Activated B cell treated with CpG ODN at 0.5 μM for 24 hours (primary cell): ENCODE measurements at regions not wholly inside any gene's neighbourhood (a gene's known extent, or its start where the extent isn't known, plus 50 kb on each side); places are given as distances from the start of the nearest gene placed in this dataset.

Experiments used
- ATAC-seq: fragments of 200-7000 bp; cut with Tn5 transposase; one replicate; pipeline ENCODE4 v1.10.0; 2021; ENCODE audit warnings: low read depth, mild to moderate bottlenecking, moderate library complexity
- CTCF ChIA-PET: fragments of 350-600 bp; sonication (Branson Sonifier 250); formaldehyde crosslinking; loops from one replicate; lab custom pipeline; 2021; ENCODE audit warnings: antibody characterized with exemption; lab: Charles Lee
- POLR2A ChIA-PET: fragments of 350-600 bp; sonication (Branson Sonifier 250); formaldehyde crosslinking; loops from one replicate; lab custom pipeline; 2021; ENCODE audit warnings: antibody characterized with exemption; lab: Charles Lee
- DNase-seq: peaks from one replicate; pipeline ENCODE4 v3.0.0; 2022
- H3K27ac Mint-ChIP-seq: one replicate; pipeline ENCODE4 v1.8.0; 2020; ENCODE audit warnings: mixed read lengths
- H3K27me3 Mint-ChIP-seq: one replicate; pipeline ENCODE4 v1.8.0; 2021; ENCODE audit warnings: mixed read lengths
- H3K36me3 Mint-ChIP-seq: one replicate; pipeline ENCODE4 v1.8.0; 2021; ENCODE audit warnings: low read depth, mixed read lengths
- H3K4me1 Mint-ChIP-seq: one replicate; pipeline ENCODE4 v1.8.0; 2021; ENCODE audit warnings: mixed read lengths
- H3K4me3 Mint-ChIP-seq: one replicate; pipeline ENCODE4 v1.8.0; 2020; ENCODE audit warnings: mild to moderate bottlenecking, mixed read lengths
- H3K9me3 Mint-ChIP-seq: one replicate; pipeline ENCODE4 v1.8.0; 2020; ENCODE audit warnings: mixed read lengths
- intact Hi-C: fragments of 100-400 bp; cut with micrococcal nuclease; formaldehyde crosslinking; loops from one replicate; pipeline ENCODE4 v1.15.1; 2024
- TF ChIP-seq, protein P1 (sequence below): fragments of 200-600 bp; IDR thresholded peaks from one replicate; pipeline ENCODE4 v1.8.0; 2022; ENCODE audit warnings: antibody characterized with exemption, mild to moderate bottlenecking

DNA sequence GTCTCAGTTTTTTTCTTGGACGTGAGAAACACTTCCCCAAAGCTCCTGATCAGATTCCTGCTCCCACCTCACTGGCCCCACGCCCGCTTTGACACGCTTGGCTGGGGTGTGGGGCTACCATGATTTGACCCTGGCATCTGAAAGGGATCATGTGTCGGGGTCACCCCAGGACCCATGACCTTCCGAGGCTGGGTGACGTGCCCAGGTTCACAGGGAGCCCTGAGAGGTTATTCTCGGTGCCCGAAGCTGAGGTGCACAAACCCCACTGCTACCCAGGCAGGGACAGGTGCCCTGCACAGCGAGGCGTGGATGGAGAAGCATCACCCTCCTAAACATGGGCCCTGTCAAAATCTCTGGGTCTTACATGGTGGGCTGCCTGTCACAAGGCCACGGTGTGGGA lies 404.1 kb downstream of the GALR1 start:
- Mint-ChIP-seq H3K27ac (no peak overlapping the region), H3K36me3 (no peaks in the 10 kb centered on the region), H3K4me1 (no peaks in the 10 kb centered on the region), H3K9me3 (no peaks in the 10 kb centered on the region), H3K4me3 (no peak overlapping the region), H3K27me3 (peaks cover 23% of the 10 kb centered on the region)
- CTCF ChIA-PET, result no interaction called here
- POLR2A ChIA-PET, result no interaction called here
- intact Hi-C loops, result loop anchor here (5.0 kb wide), 1 partner anchor 671 kb away; no protein-coding TSS in a partner anchor
- TF ChIP-seq, protein P1, sequence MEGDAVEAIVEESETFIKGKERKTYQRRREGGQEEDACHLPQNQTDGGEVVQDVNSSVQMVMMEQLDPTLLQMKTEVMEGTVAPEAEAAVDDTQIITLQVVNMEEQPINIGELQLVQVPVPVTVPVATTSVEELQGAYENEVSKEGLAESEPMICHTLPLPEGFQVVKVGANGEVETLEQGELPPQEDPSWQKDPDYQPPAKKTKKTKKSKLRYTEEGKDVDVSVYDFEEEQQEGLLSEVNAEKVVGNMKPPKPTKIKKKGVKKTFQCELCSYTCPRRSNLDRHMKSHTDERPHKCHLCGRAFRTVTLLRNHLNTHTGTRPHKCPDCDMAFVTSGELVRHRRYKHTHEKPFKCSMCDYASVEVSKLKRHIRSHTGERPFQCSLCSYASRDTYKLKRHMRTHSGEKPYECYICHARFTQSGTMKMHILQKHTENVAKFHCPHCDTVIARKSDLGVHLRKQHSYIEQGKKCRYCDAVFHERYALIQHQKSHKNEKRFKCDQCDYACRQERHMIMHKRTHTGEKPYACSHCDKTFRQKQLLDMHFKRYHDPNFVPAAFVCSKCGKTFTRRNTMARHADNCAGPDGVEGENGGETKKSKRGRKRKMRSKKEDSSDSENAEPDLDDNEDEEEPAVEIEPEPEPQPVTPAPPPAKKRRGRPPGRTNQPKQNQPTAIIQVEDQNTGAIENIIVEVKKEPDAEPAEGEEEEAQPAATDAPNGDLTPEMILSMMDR, result no peak
- DNase-seq (no peak), ATAC-seq (no peak)

- no peaks in the 10 kb centered on the region for H3K9me3 Mint-ChIP-seq
- POLR2A ChIA-PET, result no interaction called here
- H3K4me1 Mint-ChIP-seq, result no peaks in the 10 kb centered on the region
- TF ChIP-seq, protein P1, result no peak
- H3K27me3 Mint-ChIP-seq, result peaks cover 23% of the 10 kb centered on the region
- intact Hi-C loops, result loop anchor here (5.0 kb wide), 1 partner anchor 672 kb away; no protein-coding TSS in a partner anchor
- no peak overlapping the region for H3K4me3 Mint-ChIP-seq
- CTCF ChIA-PET, result no interaction called here
- ATAC-seq (no peak), DNase-seq (no peak)
- H3K27ac Mint-ChIP-seq, result no peak overlapping the region
- no peaks in the 10 kb centered on the region for H3K36me3 Mint-ChIP-seq
Measured at GRCh38 chr18:77654302-77654701, 404.7 kb downstream of the GALR1 start.

GRCh38 chr18:77657651-77658298 lies 408.1 kb downstream of the GALR1 start:
- no peaks in the 10 kb centered on the region for H3K4me1 Mint-ChIP-seq
- intact Hi-C loops, result no loop called here
- H3K27me3 Mint-ChIP-seq, result peaks cover 12% of the 10 kb centered on the region
- POLR2A ChIA-PET, result no interaction called here
- H3K27ac Mint-ChIP-seq, result no peak overlapping the region
- no peak overlapping the region for H3K4me3 Mint-ChIP-seq
- CTCF ChIA-PET, result no interaction called here
- no peak for ATAC-seq
- no peaks in the 10 kb centered on the region for H3K36me3 Mint-ChIP-seq
- DNase-seq, result no peak
- H3K9me3 Mint-ChIP-seq, result no peaks in the 10 kb centered on the region
- TF ChIP-seq, protein P1, result no peak

- ChIA-PET CTCF (no interaction called here), POLR2A (no interaction called here)
- ATAC-seq (no peak), DNase-seq (no peak)
- TF ChIP-seq, protein P1, result no peak
- Mint-ChIP-seq H3K9me3 (no peaks in the 10 kb centered on the region), H3K4me3 (no peak overlapping the region), H3K36me3 (no peaks in the 10 kb centered on the region), H3K27me3 (peaks cover 11% of the 10 kb centered on the region), H3K27ac (no peak overlapping the region), H3K4me1 (no peaks in the 10 kb centered on the region)
- intact Hi-C loops, result no loop called here
Measured at GRCh38 chr18:77658299-77658662, 408.6 kb downstream of the GALR1 start.

GRCh38 chr18:77658751-77659448 lies 409.3 kb downstream of the GALR1 start:
- no peaks in the 10 kb centered on the region for H3K4me1 Mint-ChIP-seq
- DNase-seq, result no peak
- intact Hi-C loops, result no loop called here
- H3K27me3 Mint-ChIP-seq, result peaks cover 8% of the 10 kb centered on the region
- TF ChIP-seq, protein P1, result no peak
- H3K36me3 Mint-ChIP-seq, result no peaks in the 10 kb centered on the region
- no peak for ATAC-seq
- no peak overlapping the region for H3K4me3 Mint-ChIP-seq
- POLR2A ChIA-PET, result no interaction called here
- CTCF ChIA-PET, result no interaction called here
- no peaks in the 10 kb centered on the region for H3K9me3 Mint-ChIP-seq
- H3K27ac Mint-ChIP-seq, result no peak overlapping the region
